AG04450 (cell line): ENCODE measurements at regions not wholly inside any gene's neighbourhood (a gene's known extent, or its start where the extent isn't known, plus 50 kb on each side); places are given as distances from the start of the nearest gene placed in this dataset.

Source experiments
- CTCF ChIA-PET: fragments of 300-600, 350-600 bp; formaldehyde crosslinking; extraction: SDS; loops from one replicate; lab custom pipeline; 2022; ENCODE audit warnings: antibody characterized with exemption, inconsistent platforms; lab: Charles Lee
- POLR2A ChIA-PET: fragments of 350-600 bp; formaldehyde crosslinking; extraction: SDS; loops from one replicate; lab custom pipeline; 2021; ENCODE audit warnings: antibody characterized with exemption, inconsistent platforms; lab: Yijun Ruan, JAX
- DNase-seq: peaks from one replicate; pipeline ENCODE4 v3.0.0-alpha.2; 2011; ENCODE audit warnings: low read depth, low spot score
- H3K27ac ChIP-seq: one replicate; pipeline ENCODE4 v1.5.1; 2012; ENCODE audit warnings: low read depth, low read length, control low read depth
- H3K27me3 ChIP-seq: one replicate; pipeline ENCODE4 v1.6.0; 2012; ENCODE audit warnings: low read length; ENCODE audit not compliant: control insufficient read depth, insufficient read depth
- H3K4me3 ChIP-seq: 2 replicates; pipeline ENCODE4 v1.5.1; 2011; ENCODE audit warnings: mild to moderate bottlenecking, low read depth, low read length, control low read depth
- H3K9me3 ChIP-seq: 2 replicates; pipeline ENCODE4 v1.5.1; 2012; ENCODE audit warnings: low read length; ENCODE audit not compliant: control insufficient read depth, insufficient read depth
- TF ChIP-seq, protein P1 (sequence below): IDR thresholded peaks from 2 replicates; pipeline ENCODE4 v1.5.1; 2011; ENCODE audit warnings: low read depth, low read length, control low read depth, inconsistent platforms

DNA sequence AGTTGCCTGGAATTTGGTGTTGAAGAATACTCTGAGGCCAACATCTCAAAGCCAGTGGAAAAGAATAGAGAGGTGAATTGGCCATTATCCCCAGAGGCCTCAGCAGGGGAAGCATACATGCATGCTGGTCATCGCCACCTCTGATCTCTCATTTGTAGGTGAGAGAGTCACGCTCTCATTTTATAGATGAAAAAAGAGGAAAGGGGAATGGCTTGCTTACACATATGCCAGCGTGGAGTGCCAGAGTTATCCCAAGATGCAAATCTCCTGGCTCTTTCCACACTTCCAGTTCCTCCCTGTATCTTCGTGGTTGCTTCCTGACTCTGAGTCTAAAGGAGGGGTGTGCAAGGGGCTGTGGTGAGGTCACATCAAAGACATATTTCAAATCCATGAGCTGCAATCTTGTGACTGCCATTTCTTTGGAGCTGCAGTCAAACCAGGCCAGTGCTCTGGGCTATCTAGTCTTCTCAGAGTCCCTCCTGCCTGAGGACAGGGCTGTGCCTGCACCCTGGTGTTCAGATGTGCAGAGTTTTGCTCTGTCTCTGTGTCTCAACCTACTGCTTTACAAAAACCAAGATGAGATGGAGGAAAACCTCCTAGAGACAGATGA is 324.7 kb downstream of the MYCN start:
- CTCF ChIA-PET: no interaction called here
- no peak for DNase-seq
- Histone ChIP-seq H3K9me3 (peaks cover 32% of the 10 kb centered on the region), H3K4me3 (no peak overlapping the region), H3K27ac (no peak overlapping the region), H3K27me3 (no peaks in the 10 kb centered on the region)
- TF ChIP-seq, protein P1, sequence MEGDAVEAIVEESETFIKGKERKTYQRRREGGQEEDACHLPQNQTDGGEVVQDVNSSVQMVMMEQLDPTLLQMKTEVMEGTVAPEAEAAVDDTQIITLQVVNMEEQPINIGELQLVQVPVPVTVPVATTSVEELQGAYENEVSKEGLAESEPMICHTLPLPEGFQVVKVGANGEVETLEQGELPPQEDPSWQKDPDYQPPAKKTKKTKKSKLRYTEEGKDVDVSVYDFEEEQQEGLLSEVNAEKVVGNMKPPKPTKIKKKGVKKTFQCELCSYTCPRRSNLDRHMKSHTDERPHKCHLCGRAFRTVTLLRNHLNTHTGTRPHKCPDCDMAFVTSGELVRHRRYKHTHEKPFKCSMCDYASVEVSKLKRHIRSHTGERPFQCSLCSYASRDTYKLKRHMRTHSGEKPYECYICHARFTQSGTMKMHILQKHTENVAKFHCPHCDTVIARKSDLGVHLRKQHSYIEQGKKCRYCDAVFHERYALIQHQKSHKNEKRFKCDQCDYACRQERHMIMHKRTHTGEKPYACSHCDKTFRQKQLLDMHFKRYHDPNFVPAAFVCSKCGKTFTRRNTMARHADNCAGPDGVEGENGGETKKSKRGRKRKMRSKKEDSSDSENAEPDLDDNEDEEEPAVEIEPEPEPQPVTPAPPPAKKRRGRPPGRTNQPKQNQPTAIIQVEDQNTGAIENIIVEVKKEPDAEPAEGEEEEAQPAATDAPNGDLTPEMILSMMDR: no peak
- POLR2A ChIA-PET: no interaction called here

DNA sequence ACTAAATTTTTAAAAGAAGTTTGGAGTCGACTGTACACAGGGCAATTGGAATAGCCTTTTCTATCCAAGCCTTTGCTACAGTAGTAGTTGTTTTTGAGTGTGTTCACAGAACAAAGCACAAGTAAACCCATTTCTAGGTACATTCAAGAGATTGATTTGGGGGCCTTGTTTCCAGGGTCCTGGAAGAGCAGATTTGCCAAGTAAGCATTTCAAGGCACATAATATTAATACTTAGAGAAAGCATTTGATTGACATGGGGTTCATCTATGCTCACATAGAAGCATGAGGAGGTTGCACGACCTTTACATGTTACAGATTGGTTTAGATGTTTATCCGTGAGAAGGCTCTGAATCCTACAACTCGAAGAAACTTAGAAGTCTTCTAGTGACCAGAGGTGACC is 324.1 kb downstream of the MYCN start:
- TF ChIP-seq, protein P1: no peak
- POLR2A ChIA-PET: no interaction called here
- H3K27me3 ChIP-seq: no peaks in the 10 kb centered on the region
- H3K4me3 ChIP-seq: no peak overlapping the region
- no peak overlapping the region for H3K27ac ChIP-seq
- peaks cover 33% of the 10 kb centered on the region for H3K9me3 ChIP-seq
- no peak for DNase-seq
- CTCF ChIA-PET: no interaction called here

DNA sequence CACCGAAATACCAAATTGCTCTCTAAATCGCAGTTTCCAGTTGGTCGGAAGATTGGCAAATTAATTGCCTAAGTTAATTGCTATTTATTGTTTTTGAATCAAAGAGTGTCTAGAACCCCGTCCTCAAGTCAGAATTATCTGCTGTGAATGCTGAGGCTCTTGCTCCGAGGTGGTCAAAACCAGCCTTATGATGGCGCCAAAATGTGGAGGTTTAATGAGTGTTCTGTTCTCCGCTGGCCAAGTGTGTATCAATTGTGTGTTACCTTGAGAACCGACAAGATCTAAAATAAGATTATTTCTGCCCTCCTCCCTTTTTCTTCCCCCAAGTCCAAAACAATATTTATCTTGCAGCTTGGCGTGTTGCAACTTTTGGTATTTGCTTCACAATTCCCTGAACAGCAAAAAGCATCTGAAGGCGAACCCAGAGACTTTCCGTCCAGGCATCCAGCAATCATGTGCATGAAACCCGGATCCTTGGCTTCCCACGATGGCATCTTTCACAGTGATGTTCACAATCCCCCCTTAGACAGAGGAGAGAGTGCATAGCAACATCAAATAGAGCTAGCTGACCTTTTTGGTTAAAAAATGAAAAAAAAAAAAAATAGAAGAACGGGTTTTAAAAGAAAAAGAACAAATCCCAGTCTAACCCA is 323.0 kb downstream of the MYCN start:
- Histone ChIP-seq H3K9me3 (peaks cover 33% of the 10 kb centered on the region), H3K4me3 (no peak overlapping the region), H3K27me3 (no peaks in the 10 kb centered on the region), H3K27ac (no peak overlapping the region)
- TF ChIP-seq, protein P1: no peak
- DNase-seq: no peak
- ChIA-PET CTCF (no interaction called here), POLR2A (no interaction called here)

DNA sequence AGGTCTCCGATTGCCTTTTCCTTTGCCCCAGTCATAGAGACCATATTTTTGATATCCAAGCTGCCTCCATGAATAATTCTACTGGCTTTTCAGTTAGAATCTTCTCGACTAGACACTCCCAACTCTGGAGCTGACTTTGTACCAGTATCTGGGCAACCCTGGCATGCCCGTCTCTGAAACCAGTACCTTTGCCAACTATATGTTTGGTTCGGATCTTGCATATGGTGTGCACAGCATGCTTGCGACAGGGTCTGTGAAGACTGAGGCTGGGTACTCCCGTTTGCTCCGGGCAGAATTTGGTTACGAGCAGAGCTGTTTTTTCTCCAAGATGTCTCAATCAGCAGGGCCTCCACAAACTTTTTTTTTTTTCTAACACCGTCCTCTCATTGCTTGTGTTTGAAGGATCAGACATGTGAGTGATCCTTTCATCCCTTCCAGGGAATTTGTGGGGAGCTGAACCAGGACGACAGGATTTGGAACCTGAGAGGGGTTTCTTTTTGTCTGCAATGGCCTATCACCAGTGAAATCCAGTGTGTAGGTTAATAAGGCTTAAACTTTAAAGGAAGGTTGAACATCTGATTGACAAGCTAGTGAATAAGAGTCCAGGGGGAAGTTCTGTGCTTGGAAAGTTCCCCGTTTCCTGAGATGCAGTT is 322.3 kb downstream of the MYCN start:
- ChIA-PET POLR2A (no interaction called here), CTCF (no interaction called here)
- Histone ChIP-seq H3K27ac (no peak overlapping the region), H3K9me3 (peaks cover 33% of the 10 kb centered on the region), H3K4me3 (no peak overlapping the region), H3K27me3 (no peaks in the 10 kb centered on the region)
- DNase-seq: no peak
- TF ChIP-seq, protein P1: no peak

DNA sequence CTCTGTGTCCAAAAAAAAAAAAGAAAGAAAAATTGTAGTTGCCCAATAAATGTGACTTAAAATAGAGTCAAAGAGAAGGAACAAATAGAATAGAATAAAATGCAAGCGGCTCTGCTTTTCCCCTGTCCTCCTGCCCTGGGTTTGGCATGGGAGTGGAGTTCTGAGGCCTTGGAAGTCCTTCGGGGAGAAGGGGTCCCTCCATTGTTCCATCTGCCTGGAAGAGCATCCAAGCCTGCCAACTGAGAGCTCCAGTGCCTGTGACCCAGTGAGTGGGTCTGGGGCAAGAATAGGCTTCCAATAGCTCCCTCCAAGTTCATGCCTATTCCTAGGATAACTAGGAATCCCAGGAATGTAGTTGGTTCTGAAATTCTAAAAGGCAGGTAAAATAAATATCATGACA is 321.4 kb downstream of the MYCN start:
- ChIA-PET POLR2A (no interaction called here), CTCF (no interaction called here)
- Histone ChIP-seq H3K27me3 (no peaks in the 10 kb centered on the region), H3K9me3 (peaks cover 32% of the 10 kb centered on the region), H3K27ac (no peak overlapping the region), H3K4me3 (no peak overlapping the region)
- TF ChIP-seq, protein P1: no peak
- no peak for DNase-seq
